ENCODE measurements at regions not wholly inside any gene's neighbourhood (a gene's known extent, or its start where the extent isn't known, plus 50 kb on each side); places are given as distances from the start of the nearest gene placed in this dataset.

DNA sequence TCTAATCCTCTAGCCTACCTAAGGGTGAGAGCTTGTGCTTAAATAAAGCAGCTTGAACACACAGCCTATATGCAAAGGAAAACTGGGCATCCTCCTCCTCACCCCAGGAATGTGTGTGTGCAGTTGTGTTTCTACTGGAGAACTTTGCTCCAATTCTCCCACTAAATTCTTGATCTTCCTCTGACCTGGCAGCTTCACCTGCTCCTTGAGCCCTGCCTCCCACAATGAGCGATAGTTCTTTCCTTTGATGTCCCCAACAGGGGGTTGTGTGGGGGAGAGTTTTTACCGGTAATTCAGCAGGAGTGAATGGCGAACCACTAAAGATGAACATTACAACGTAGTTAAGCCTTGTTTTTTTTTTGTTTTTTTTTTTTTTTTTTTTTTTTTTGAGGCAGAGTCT lies 113.5 kb upstream of the RCN1 start:
- TF ChIP-seq POLR2A (IDR thresholded peaks at IDR 0.05; ENCODE audit: low read length) (no peak), GATA1 (IDR thresholded peaks at IDR 0.05; ENCODE audit: low read depth, low read length) (no peak)
